DND-41 (cell line): ENCODE measurements at regions not wholly inside any gene's neighbourhood (a gene's known extent, or its start where the extent isn't known, plus 50 kb on each side); places are given as distances from the start of the nearest gene placed in this dataset.

Experiments used
- CTCF ChIP-seq: IDR thresholded peaks from 2 replicates; pipeline ENCODE4 v1.5.1; 2012; ENCODE audit warnings: borderline replicate concordance, low read length, moderate library complexity, mild to moderate bottlenecking; ENCODE audit not compliant: poor library complexity, severe bottlenecking; ENCODE audit errors: extremely low read depth
- EZH2 ChIP-seq: IDR thresholded peaks from 3 replicates; pipeline ENCODE4 v1.6.1; 2012; ENCODE audit warnings: borderline replicate concordance, low read depth, mild to moderate bottlenecking, moderate library complexity, low read length, inconsistent platforms; ENCODE audit not compliant: severe bottlenecking

- no peak for TF ChIP-seq CTCF
- TF ChIP-seq EZH2 = no peak
Observed at GRCh38 chr11:100484948-100485347, 202.1 kb upstream of the ARHGAP42 start.
